Right lobe of liver (tissue), 4 donors: ENCODE measurements at regions not wholly inside any gene's neighbourhood (a gene's known extent, or its start where the extent isn't known, plus 50 kb on each side); places are given as distances from the start of the nearest gene placed in this dataset.

Experiments
- CTCF ChIP-seq, 4 donors: fragments of 200-600 bp in 3 of 4; fragments of 450-650 bp in 1 of 4; IDR thresholded peaks; one replicate each; pipeline versions ENCODE4 v1.5.1 to v1.8.0; 2016 to 2022; ENCODE audit warnings: antibody characterized with exemption in 4 of 4, mild to moderate bottlenecking in 2 of 4
- POLR2A ChIP-seq: fragments of 450-650 bp; IDR thresholded peaks from one replicate; pipeline ENCODE4 v1.6.1; 2017; ENCODE audit warnings: antibody characterized with exemption, mild to moderate bottlenecking
- donor health status: DM: no; HTN: no; CAD: no.
- donor health status: DM: no; HTN: no; CAD: no.
- donor health status: DM: no; HTN: yes; CAD: no.

GRCh38 chr15:39154776-39155175 is 426.1 kb upstream of the THBS1 start:
- TF ChIP-seq CTCF (IDR thresholded peaks at IDR 0.05) (no peak), POLR2A (no peak)
